CD4-positive, alpha-beta memory T cell (primary cell): ENCODE measurements at regions not wholly inside any gene's neighbourhood (a gene's known extent, or its start where the extent isn't known, plus 50 kb on each side); places are given as distances from the start of the nearest gene placed in this dataset.

Source experiments
- CTCF ChIA-PET: fragments of 350-600 bp; sonication (Branson Sonifier 250); formaldehyde crosslinking; loops from one replicate; lab custom pipeline; 2021; ENCODE audit warnings: inconsistent platforms; ENCODE audit not compliant: partially characterized antibody; lab: Charles Lee
- POLR2A ChIA-PET: fragments of 350-600 bp; sonication (Branson Sonifier 250); formaldehyde crosslinking; loops from one replicate; lab custom pipeline; 2021; ENCODE audit not compliant: partially characterized antibody; lab: Charles Lee
- DNase-seq, 5 donors: peaks; one replicate each; pipeline versions ENCODE4 v3.0.0 to v3.0.0-alpha.2; 2020 to 2022; ENCODE audit warnings: mixed read lengths in 1 of 5
- H3K27ac ChIP-seq: one replicate; pipeline ENCODE4 v1.7.0; 2013; ENCODE audit warnings: low read depth, low read length
- H3K27me3 ChIP-seq: 2 replicates; pipeline ENCODE4 v1.7.0; 2013; ENCODE audit warnings: mild to moderate bottlenecking, low read length, moderate library complexity; ENCODE audit not compliant: insufficient read depth
- H3K36me3 ChIP-seq: 2 replicates; pipeline ENCODE4 v1.7.0; 2013; ENCODE audit warnings: mild to moderate bottlenecking, low read length, moderate library complexity; ENCODE audit not compliant: insufficient read depth
- H3K4me1 ChIP-seq: 2 replicates; pipeline ENCODE4 v1.7.0; 2013; ENCODE audit warnings: mild to moderate bottlenecking, low read length, moderate library complexity; ENCODE audit not compliant: insufficient read depth
- H3K4me3 ChIP-seq, 2 donors: one replicate each; pipeline ENCODE4 v1.7.0; 2013; ENCODE audit warnings: low read length in 2 of 2, mild to moderate bottlenecking in 1 of 2
- H3K9me3 ChIP-seq, 2 donors: one replicate each; pipeline ENCODE4 v1.7.0; 2013; ENCODE audit warnings: low read length in 2 of 2, control low read depth in 1 of 2; ENCODE audit not compliant: control insufficient read depth in 1 of 2
- H3K27ac Mint-ChIP-seq, 7 donors: one replicate each; pipeline ENCODE4 v1.8.0; 2020 to 2021; ENCODE audit warnings: mixed read lengths in 7 of 7, mild to moderate bottlenecking in 6 of 7, inconsistent platforms in 3 of 7, moderate library complexity in 3 of 7
- H3K27me3 Mint-ChIP-seq, 2 donors: one replicate each; pipeline ENCODE4 v1.8.0; 2020 to 2021; ENCODE audit warnings: mixed read lengths in 2 of 2
- H3K36me3 Mint-ChIP-seq, 2 donors: one replicate each; pipeline ENCODE4 v1.8.0; 2020 to 2021; ENCODE audit warnings: mixed read lengths in 2 of 2, inconsistent platforms in 1 of 2, mild to moderate bottlenecking in 1 of 2
- H3K4me1 Mint-ChIP-seq, 4 donors: one replicate each; pipeline ENCODE4 v1.8.0; 2020 to 2021; ENCODE audit warnings: mixed read lengths in 4 of 4, mild to moderate bottlenecking in 1 of 4
- H3K4me3 Mint-ChIP-seq, 8 donors: one replicate each; pipeline ENCODE4 v1.8.0; 2020 to 2021; ENCODE audit warnings: mixed read lengths in 8 of 8, mild to moderate bottlenecking in 7 of 8, moderate library complexity in 6 of 8, inconsistent platforms in 3 of 8
- H3K9me3 Mint-ChIP-seq, 8 donors: one replicate each; pipeline ENCODE4 v1.8.0; 2020 to 2021; ENCODE audit warnings: mixed read lengths in 8 of 8, mild to moderate bottlenecking in 5 of 8, inconsistent platforms in 3 of 8, moderate library complexity in 1 of 8
- intact Hi-C: fragments of 100-400 bp; cut with micrococcal nuclease; formaldehyde crosslinking; loops from one replicate; pipeline ENCODE4 v1.15.1; 2023

GRCh38 chr21:41665766-41666595 lies 100.9 kb downstream of the RIPK4 start:
- H3K36me3 Mint-ChIP-seq: no peaks in the 10 kb centered on the region
- Histone ChIP-seq H3K9me3 (no peaks in the 10 kb centered on the region), H3K4me1 (no peaks in the 10 kb centered on the region), H3K4me3 (no peak overlapping the region), H3K27me3 (no peaks in the 10 kb centered on the region), H3K36me3 (no peaks in the 10 kb centered on the region), H3K27ac (no peak overlapping the region)
- peaks cover 4% of the 10 kb centered on the region in 2 donors for H3K27me3 Mint-ChIP-seq
- intact Hi-C loops: no loop called here
- POLR2A ChIA-PET: no interaction called here
- DNase-seq: no peak
- H3K9me3 Mint-ChIP-seq: peaks cover 0 to 2% (median 0%) of the 10 kb centered on the region in 8 donors
- peaks cover 0 to under 1% (median under 1%) of the 10 kb centered on the region in 4 donors for H3K4me1 Mint-ChIP-seq
- CTCF ChIA-PET: no interaction called here
- H3K4me3 Mint-ChIP-seq: no peak overlapping the region
- H3K27ac Mint-ChIP-seq: no peak overlapping the region

GRCh38 chr21:41664881-41665765 lies 101.7 kb downstream of the RIPK4 start:
- H3K9me3 Mint-ChIP-seq: peaks cover 0 to 2% (median 0%) of the 10 kb centered on the region in 8 donors
- no peak overlapping the region for H3K4me3 Mint-ChIP-seq
- peak overlapping the region in 1 of 7 donors; percentile 68 for H3K27ac Mint-ChIP-seq
- no peaks in the 10 kb centered on the region for H3K4me1 ChIP-seq
- ChIA-PET POLR2A (no interaction called here), CTCF (no interaction called here)
- no peaks in the 10 kb centered on the region for H3K4me1 Mint-ChIP-seq
- no peaks in the 10 kb centered on the region for H3K36me3 Mint-ChIP-seq
- intact Hi-C loops: no loop called here
- no peak for DNase-seq
- H3K9me3 ChIP-seq: no peaks in the 10 kb centered on the region
- H3K27me3 ChIP-seq: no peaks in the 10 kb centered on the region
- H3K27me3 Mint-ChIP-seq: peaks cover 4 to 6% of the 10 kb centered on the region in 2 donors
- no peak overlapping the region for H3K27ac ChIP-seq
- H3K36me3 ChIP-seq: no peaks in the 10 kb centered on the region
- H3K4me3 ChIP-seq: no peak overlapping the region

DNA sequence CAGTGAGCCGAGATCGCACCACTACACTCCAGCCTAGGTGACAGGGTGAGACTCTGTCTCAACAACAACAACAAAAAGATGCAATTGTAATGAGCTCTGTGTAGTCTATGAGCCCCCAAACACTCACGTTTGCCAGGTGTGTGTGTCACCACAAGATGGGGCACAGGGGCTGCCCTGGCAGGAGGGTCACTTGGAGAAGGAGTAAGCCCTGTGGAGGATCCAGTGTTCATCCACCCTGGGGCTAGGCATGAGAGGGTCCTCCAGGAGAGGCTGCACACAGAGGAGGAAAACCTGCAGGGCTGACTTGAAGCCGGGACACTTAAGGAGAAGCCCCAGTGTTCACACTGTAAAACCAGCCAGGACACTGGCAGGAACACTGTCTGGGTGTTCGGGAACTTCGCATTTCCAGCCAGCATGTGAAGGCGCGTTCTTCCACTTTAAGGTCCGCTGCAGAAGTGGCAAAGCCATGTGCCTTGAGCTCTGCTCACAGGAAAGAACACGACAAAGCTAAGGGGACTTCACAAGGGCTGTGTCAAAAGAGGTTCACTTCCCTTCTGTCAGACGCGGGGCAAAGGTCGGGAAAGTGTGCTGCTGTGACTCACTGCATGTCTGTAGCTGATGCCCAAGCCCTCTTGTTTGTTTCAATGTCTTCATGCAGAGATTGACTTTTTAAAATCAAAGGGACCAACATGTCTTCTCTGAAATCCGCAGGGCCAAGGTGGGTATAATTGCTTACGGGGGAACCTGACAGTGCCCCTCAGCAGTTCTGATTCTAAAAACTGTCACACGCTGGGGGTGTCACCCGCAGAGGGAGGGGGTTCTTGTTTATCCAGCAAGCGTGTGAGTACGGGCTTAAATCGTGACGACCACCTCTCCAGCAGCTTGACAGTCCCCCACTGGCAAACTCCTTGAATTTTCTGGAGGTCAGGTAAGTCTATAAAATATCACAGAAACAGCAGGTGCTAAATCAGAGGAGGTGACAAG lies 102.8 kb downstream of the RIPK4 start:
- no peak overlapping the region for H3K4me3 Mint-ChIP-seq
- intact Hi-C loops: no loop called here
- no peak overlapping the region for H3K4me3 ChIP-seq
- H3K27me3 ChIP-seq: no peaks in the 10 kb centered on the region
- no peaks in the 10 kb centered on the region for H3K36me3 Mint-ChIP-seq
- no peak overlapping the region for H3K27ac ChIP-seq
- no peak for DNase-seq
- H3K4me1 Mint-ChIP-seq: no peaks in the 10 kb centered on the region
- H3K27ac Mint-ChIP-seq: no peak overlapping the region
- H3K9me3 ChIP-seq: no peaks in the 10 kb centered on the region
- CTCF ChIA-PET: no interaction called here
- no peaks in the 10 kb centered on the region for H3K4me1 ChIP-seq
- peaks cover 0 to 2% (median 0%) of the 10 kb centered on the region in 8 donors for H3K9me3 Mint-ChIP-seq
- no peaks in the 10 kb centered on the region for H3K36me3 ChIP-seq
- POLR2A ChIA-PET: no interaction called here
- peaks cover 4 to 6% of the 10 kb centered on the region in 2 donors for H3K27me3 Mint-ChIP-seq

DNA sequence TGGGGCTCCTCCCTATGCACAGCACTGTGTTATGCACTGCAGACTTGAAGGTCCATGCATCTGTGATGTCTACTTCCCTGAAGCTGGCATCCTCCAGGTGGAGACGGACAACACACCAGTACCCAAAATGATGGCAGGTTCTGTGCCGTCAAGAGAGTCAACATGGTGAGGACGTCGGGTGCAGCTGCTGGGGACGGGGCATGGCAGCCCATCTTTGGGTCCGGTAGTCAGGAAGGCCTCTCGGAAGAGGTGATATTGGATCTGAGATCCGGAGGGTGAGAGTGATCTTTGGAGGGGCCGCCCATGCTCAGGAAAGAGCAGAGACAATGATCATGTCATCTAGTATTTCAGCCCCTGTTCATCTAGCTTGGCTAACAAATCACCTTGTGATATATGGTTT lies 104.1 kb downstream of the RIPK4 start:
- no peak for DNase-seq
- intact Hi-C loops: no loop called here
- Histone ChIP-seq H3K4me1 (no peaks in the 10 kb centered on the region), H3K27me3 (no peaks in the 10 kb centered on the region), H3K27ac (no peak overlapping the region), H3K4me3 (no peak overlapping the region), H3K9me3 (no peaks in the 10 kb centered on the region), H3K36me3 (no peaks in the 10 kb centered on the region)
- H3K27ac Mint-ChIP-seq: no peak overlapping the region
- no peaks in the 10 kb centered on the region for H3K9me3 Mint-ChIP-seq
- ChIA-PET POLR2A (no interaction called here), CTCF (no interaction called here)
- H3K36me3 Mint-ChIP-seq: no peaks in the 10 kb centered on the region
- H3K4me1 Mint-ChIP-seq: no peaks in the 10 kb centered on the region
- peaks cover 4 to 9% of the 10 kb centered on the region in 2 donors for H3K27me3 Mint-ChIP-seq
- no peak overlapping the region for H3K4me3 Mint-ChIP-seq

GRCh38 chr21:41662161-41662560 lies 104.7 kb downstream of the RIPK4 start:
- intact Hi-C loops: no loop called here

GRCh38 chr21:41660748-41661147 lies 106.1 kb downstream of the RIPK4 start:
- ChIA-PET CTCF (no interaction called here), POLR2A (no interaction called here)
- no peaks in the 10 kb centered on the region for H3K4me1 ChIP-seq
- intact Hi-C loops: no loop called here
- no peaks in the 10 kb centered on the region for H3K9me3 ChIP-seq
- H3K4me1 Mint-ChIP-seq: no peaks in the 10 kb centered on the region
- no peaks in the 10 kb centered on the region for H3K36me3 Mint-ChIP-seq
- H3K27ac ChIP-seq: no peak overlapping the region
- H3K4me3 Mint-ChIP-seq: no peak overlapping the region
- H3K36me3 ChIP-seq: no peaks in the 10 kb centered on the region
- no peak overlapping the region for H3K27ac Mint-ChIP-seq
- no peaks in the 10 kb centered on the region for H3K9me3 Mint-ChIP-seq
- peaks cover 5 to 9% of the 10 kb centered on the region in 2 donors for H3K27me3 Mint-ChIP-seq
- no peaks in the 10 kb centered on the region for H3K27me3 ChIP-seq
- H3K4me3 ChIP-seq: no peak overlapping the region
- DNase-seq: no peak

More at GRCh38 chr21:41662161-41662560, 104.7 kb downstream of the RIPK4 start:
- ChIA-PET CTCF (no interaction called here), POLR2A (no interaction called here)
- no peaks in the 10 kb centered on the region for H3K27me3 ChIP-seq
- no peak overlapping the region for H3K27ac ChIP-seq
- H3K4me3 Mint-ChIP-seq: no peak overlapping the region
- H3K9me3 ChIP-seq: no peaks in the 10 kb centered on the region
- no peak for DNase-seq
- no peaks in the 10 kb centered on the region for H3K4me1 ChIP-seq
- H3K4me3 ChIP-seq: no peak overlapping the region
- no peak overlapping the region for H3K27ac Mint-ChIP-seq
- H3K36me3 Mint-ChIP-seq: no peaks in the 10 kb centered on the region
- H3K36me3 ChIP-seq: no peaks in the 10 kb centered on the region
- peaks cover 3 to 9% of the 10 kb centered on the region in 2 donors for H3K27me3 Mint-ChIP-seq
- H3K4me1 Mint-ChIP-seq: no peaks in the 10 kb centered on the region
- no peaks in the 10 kb centered on the region for H3K9me3 Mint-ChIP-seq
